Loucy (cell line): ENCODE measurements at regions not wholly inside any gene's neighbourhood (a gene's known extent, or its start where the extent isn't known, plus 50 kb on each side); places are given as distances from the start of the nearest gene placed in this dataset.

ENCODE experiments used
- H2AFZ ChIP-seq: fragments of 200-600 bp; sonication (generic); 2 replicates; pipeline ENCODE4 v1.6.0; 2016; ENCODE audit warnings: antibody characterized with exemption, mild to moderate bottlenecking, low read length, moderate library complexity
- H3F3A ChIP-seq: fragments of 200-600 bp; 2 replicates; pipeline ENCODE4 v1.6.0; 2016; ENCODE audit warnings: antibody characterized with exemption, low read depth, mild to moderate bottlenecking
- H3K27me3 ChIP-seq: fragments of 200-600 bp; sonication (generic); 2 replicates; pipeline ENCODE4 v1.6.1; 2014; ENCODE audit warnings: low read length, mild to moderate bottlenecking; ENCODE audit not compliant: insufficient read depth, poor library complexity, severe bottlenecking
- H3K36me3 ChIP-seq: fragments of 200-600 bp; sonication (generic); 2 replicates; pipeline ENCODE4 v1.6.1; 2016; ENCODE audit warnings: low read length; ENCODE audit not compliant: insufficient read depth
- H3K4me1 ChIP-seq: fragments of 200-600 bp; sonication (generic); 2 replicates; pipeline ENCODE4 v1.5.1; 2014; ENCODE audit warnings: low read length, mild to moderate bottlenecking; ENCODE audit not compliant: insufficient read depth, poor library complexity, severe bottlenecking
- H3K4me2 ChIP-seq: fragments of 200-600 bp; sonication (generic); 2 replicates; pipeline ENCODE4 v1.6.0; 2014; ENCODE audit warnings: antibody characterized with exemption, low read length, low read depth, mild to moderate bottlenecking; ENCODE audit not compliant: poor library complexity, severe bottlenecking
- H3K4me3 ChIP-seq: fragments of 200-600 bp; sonication (generic); 2 replicates; pipeline ENCODE4 v1.5.1; 2014; ENCODE audit warnings: low read length, mild to moderate bottlenecking, mixed read lengths; ENCODE audit not compliant: poor library complexity, severe bottlenecking
- H3K79me2 ChIP-seq: fragments of 200-600 bp; sonication (generic); 2 replicates; pipeline ENCODE4 v1.6.1; 2014; ENCODE audit warnings: low read length; ENCODE audit not compliant: insufficient read depth
- H3K9ac ChIP-seq: fragments of 200-600 bp; sonication (generic); 2 replicates; pipeline ENCODE4 v1.6.0; 2014; ENCODE audit warnings: mild to moderate bottlenecking, low read depth, low read length, moderate library complexity; ENCODE audit not compliant: poor library complexity, severe bottlenecking
- H3K9me2 ChIP-seq: fragments of 200-600 bp; sonication (generic); replicated peaks from 2 replicates; pipeline ENCODE4 v1.6.1; 2016; ENCODE audit warnings: low read depth, low read length, mixed read lengths
- H3K9me3 ChIP-seq: fragments of 200-600 bp; sonication (generic); 2 replicates; pipeline ENCODE4 v1.6.1; 2014; ENCODE audit warnings: mild to moderate bottlenecking, antibody characterized with exemption, low read length, low read depth; ENCODE audit not compliant: insufficient read depth
- H4K20me1 ChIP-seq: fragments of 200-600 bp; sonication (generic); 2 replicates; pipeline ENCODE4 v1.6.0; 2014; ENCODE audit warnings: antibody characterized with exemption, low read length, mild to moderate bottlenecking; ENCODE audit not compliant: insufficient read depth, poor library complexity, severe bottlenecking
- CTCF ChIP-seq: fragments of 200-600 bp; sonication (generic); conservative IDR thresholded peaks from 2 replicates; pipeline ENCODE4 v1.5.1; 2014; ENCODE audit warnings: mild to moderate bottlenecking, antibody characterized with exemption, low read length
- EZH2phosphoT487 ChIP-seq: fragments of 200-600 bp; IDR thresholded peaks from 2 replicates; pipeline ENCODE4 v1.6.1; 2018; ENCODE audit warnings: antibody characterized with exemption, mild to moderate bottlenecking, moderate library complexity, borderline replicate concordance

GRCh38 chr18:77645170-77645872 is 395.7 kb downstream of the GALR1 start:
- TF ChIP-seq EZH2phosphoT487 = no peak
- no peak for TF ChIP-seq CTCF
- no peaks in the 10 kb centered on the region for H3K79me2 ChIP-seq
- H3K4me2 ChIP-seq = no peak overlapping the region
- H3F3A ChIP-seq = no peaks in the 10 kb centered on the region
- H4K20me1 ChIP-seq = no peaks in the 10 kb centered on the region
- no peaks in the 10 kb centered on the region for H3K27me3 ChIP-seq
- H3K9me2 ChIP-seq = no peaks in the 10 kb centered on the region
- no peaks in the 10 kb centered on the region for H3K4me1 ChIP-seq
- H3K9ac ChIP-seq = no peak overlapping the region
- H2AFZ ChIP-seq = no peak overlapping the region
- H3K4me3 ChIP-seq = no peak overlapping the region
- H3K36me3 ChIP-seq = no peaks in the 10 kb centered on the region
- no peaks in the 10 kb centered on the region for H3K9me3 ChIP-seq

- Histone ChIP-seq H2AFZ (no peak overlapping the region), H3K36me3 (no peaks in the 10 kb centered on the region), H3K9ac (no peak overlapping the region), H3K9me2 (no peaks in the 10 kb centered on the region), H3K9me3 (no peaks in the 10 kb centered on the region), H3K79me2 (no peaks in the 10 kb centered on the region), H3K4me1 (no peaks in the 10 kb centered on the region), H3F3A (no peaks in the 10 kb centered on the region), H4K20me1 (no peaks in the 10 kb centered on the region), H3K4me3 (no peak overlapping the region), H3K4me2 (no peak overlapping the region), H3K27me3 (no peaks in the 10 kb centered on the region)
- TF ChIP-seq CTCF = no peak; the same call in 1 of the 2 replicates
- TF ChIP-seq EZH2phosphoT487 = no peak
Measured at GRCh38 chr18:77647472-77647871, 397.8 kb downstream of the GALR1 start.

GRCh38 chr18:77648411-77648810 is 398.8 kb downstream of the GALR1 start:
- Histone ChIP-seq H4K20me1 (no peaks in the 10 kb centered on the region), H3K4me3 (no peak overlapping the region), H3K4me1 (no peaks in the 10 kb centered on the region), H3K9ac (no peak overlapping the region), H3K36me3 (no peaks in the 10 kb centered on the region), H2AFZ (no peak overlapping the region), H3K9me2 (no peaks in the 10 kb centered on the region), H3F3A (no peaks in the 10 kb centered on the region), H3K79me2 (no peaks in the 10 kb centered on the region), H3K4me2 (no peak overlapping the region), H3K27me3 (no peaks in the 10 kb centered on the region), H3K9me3 (no peaks in the 10 kb centered on the region)
- TF ChIP-seq EZH2phosphoT487 (no peak), CTCF (no peak)
